Endothelial cell (in vitro differentiated cells): ENCODE measurements at regions not wholly inside any gene's neighbourhood (a gene's known extent, or its start where the extent isn't known, plus 50 kb on each side); places are given as distances from the start of the nearest gene placed in this dataset.

Experiments
- DNase-seq: peaks from one replicate; pipeline ENCODE4 v3.0.0; 2021; ENCODE audit warnings: low spot score
- H3K27ac Mint-ChIP-seq: one replicate; pipeline ENCODE4 v1.8.0; 2021; ENCODE audit warnings: mixed read lengths, inconsistent platforms; ENCODE audit not compliant: unreplicated experiment
- H3K27me3 Mint-ChIP-seq: one replicate; pipeline ENCODE4 v1.8.0; 2021; ENCODE audit warnings: mild to moderate bottlenecking, moderate library complexity, mixed read lengths, inconsistent platforms; ENCODE audit not compliant: unreplicated experiment
- H3K36me3 Mint-ChIP-seq: one replicate; pipeline ENCODE4 v1.8.0; 2021; ENCODE audit warnings: mild to moderate bottlenecking, low read depth, mixed read lengths, inconsistent platforms; ENCODE audit not compliant: unreplicated experiment
- H3K4me1 Mint-ChIP-seq: one replicate; pipeline ENCODE4 v1.8.0; 2021; ENCODE audit warnings: mild to moderate bottlenecking, mixed read lengths, inconsistent platforms; ENCODE audit not compliant: unreplicated experiment
- H3K4me3 Mint-ChIP-seq: one replicate; pipeline ENCODE4 v1.8.0; 2021; ENCODE audit warnings: mild to moderate bottlenecking, mixed read lengths, inconsistent platforms; ENCODE audit not compliant: unreplicated experiment
- H3K9me3 Mint-ChIP-seq: one replicate; pipeline ENCODE4 v1.8.0; 2021; ENCODE audit warnings: mixed read lengths, inconsistent platforms; ENCODE audit not compliant: unreplicated experiment
- TF ChIP-seq, protein P1 (sequence below): fragments of 200-600 bp; sonication (generic); IDR thresholded peaks from one replicate; pipeline ENCODE4 v1.5.0; 2021; ENCODE audit warnings: antibody characterized with exemption; ENCODE audit not compliant: unreplicated experiment

DNA sequence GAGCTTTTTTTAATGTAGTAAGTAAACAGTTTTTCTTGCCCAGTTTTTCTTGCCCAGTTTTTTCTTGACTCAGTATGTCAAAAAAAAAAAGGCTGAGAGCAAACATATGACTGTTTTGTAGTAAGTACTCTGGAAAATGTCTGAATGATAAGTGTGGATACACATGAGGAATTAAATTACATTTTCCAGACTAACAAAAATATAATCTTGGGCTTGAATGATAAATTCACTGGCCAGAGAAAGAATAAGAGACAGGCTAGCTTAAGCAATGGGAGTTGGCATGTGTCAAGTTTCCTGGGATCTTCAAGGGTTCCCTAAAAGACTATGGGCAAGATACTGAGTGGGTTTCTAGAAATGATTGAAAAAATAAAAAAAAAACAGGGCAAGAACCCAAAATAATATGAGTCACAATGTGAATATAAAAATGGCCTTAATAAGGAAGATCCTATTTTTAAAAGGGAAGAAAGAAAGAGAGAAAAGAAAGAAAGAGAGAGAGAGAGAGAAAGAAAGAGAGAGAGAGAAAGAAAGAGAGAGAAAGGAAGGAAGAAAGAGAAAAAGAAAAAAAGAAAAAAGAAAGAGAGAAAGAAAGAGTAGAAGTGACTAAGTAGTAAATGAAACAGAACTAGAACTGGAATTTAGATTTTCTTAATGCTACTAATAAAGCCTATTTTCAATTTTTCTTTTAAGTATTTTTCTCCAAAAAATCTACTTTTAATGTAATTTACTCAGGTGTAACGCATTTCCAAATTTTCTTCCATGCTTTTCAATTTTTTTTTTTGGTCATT is 60.2 kb downstream of the TFPI2 start:
- Mint-ChIP-seq H3K27me3 (no peaks in the 10 kb centered on the region), H3K4me3 (no peak overlapping the region), H3K27ac (no peak overlapping the region), H3K9me3 (no peaks in the 10 kb centered on the region), H3K4me1 (no peaks in the 10 kb centered on the region), H3K36me3 (no peaks in the 10 kb centered on the region)
- TF ChIP-seq, protein P1, sequence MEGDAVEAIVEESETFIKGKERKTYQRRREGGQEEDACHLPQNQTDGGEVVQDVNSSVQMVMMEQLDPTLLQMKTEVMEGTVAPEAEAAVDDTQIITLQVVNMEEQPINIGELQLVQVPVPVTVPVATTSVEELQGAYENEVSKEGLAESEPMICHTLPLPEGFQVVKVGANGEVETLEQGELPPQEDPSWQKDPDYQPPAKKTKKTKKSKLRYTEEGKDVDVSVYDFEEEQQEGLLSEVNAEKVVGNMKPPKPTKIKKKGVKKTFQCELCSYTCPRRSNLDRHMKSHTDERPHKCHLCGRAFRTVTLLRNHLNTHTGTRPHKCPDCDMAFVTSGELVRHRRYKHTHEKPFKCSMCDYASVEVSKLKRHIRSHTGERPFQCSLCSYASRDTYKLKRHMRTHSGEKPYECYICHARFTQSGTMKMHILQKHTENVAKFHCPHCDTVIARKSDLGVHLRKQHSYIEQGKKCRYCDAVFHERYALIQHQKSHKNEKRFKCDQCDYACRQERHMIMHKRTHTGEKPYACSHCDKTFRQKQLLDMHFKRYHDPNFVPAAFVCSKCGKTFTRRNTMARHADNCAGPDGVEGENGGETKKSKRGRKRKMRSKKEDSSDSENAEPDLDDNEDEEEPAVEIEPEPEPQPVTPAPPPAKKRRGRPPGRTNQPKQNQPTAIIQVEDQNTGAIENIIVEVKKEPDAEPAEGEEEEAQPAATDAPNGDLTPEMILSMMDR: no peak
- no peak for DNase-seq

DNA sequence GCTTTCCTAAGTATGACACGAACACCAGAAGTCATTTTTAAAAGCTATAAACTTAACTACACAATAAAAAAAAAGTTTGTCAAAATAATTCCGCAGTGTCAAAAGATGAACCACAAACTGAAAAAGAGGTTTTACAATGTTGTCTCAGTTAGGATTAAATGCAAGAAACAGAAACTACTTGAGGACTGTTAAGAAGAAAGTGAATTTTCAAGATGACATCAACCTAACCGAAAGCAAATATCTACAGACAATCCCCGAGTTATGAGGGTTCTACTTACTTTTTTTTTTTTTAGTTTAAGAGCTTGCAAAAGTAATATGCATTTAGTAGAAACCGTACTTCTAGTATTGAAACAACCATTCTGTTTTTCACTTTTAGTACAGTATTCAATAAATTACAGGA is 62.3 kb downstream of the TFPI2 start:
- no peak overlapping the region for H3K4me3 Mint-ChIP-seq
- H3K9me3 Mint-ChIP-seq: no peaks in the 10 kb centered on the region
- no peaks in the 10 kb centered on the region for H3K4me1 Mint-ChIP-seq
- H3K36me3 Mint-ChIP-seq: no peaks in the 10 kb centered on the region
- H3K27me3 Mint-ChIP-seq: no peaks in the 10 kb centered on the region
- H3K27ac Mint-ChIP-seq: no peak overlapping the region
- TF ChIP-seq, protein P1: no peak
- no peak for DNase-seq

DNA sequence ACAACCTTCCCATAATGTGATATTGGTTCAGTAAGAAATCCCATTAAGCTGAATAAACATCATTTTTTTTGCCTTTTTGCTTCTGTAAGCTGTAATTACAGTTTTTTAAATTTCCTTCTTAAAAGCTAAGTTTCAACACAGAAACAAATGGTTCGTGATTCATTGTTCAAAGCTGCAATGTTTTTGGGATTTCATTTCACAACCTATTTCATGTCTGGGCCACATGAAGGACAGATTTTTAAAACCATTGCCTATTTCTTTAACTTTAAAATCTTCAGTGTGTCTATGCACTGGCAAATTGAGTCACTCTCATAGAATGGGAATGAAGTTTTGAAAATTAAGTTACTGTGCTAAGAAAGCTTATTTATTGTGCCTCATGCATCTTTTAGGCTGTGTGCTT is 66.9 kb downstream of the TFPI2 start:
- no peak overlapping the region for H3K27ac Mint-ChIP-seq
- H3K9me3 Mint-ChIP-seq: no peaks in the 10 kb centered on the region
- H3K27me3 Mint-ChIP-seq: no peaks in the 10 kb centered on the region
- TF ChIP-seq, protein P1: no peak
- H3K4me1 Mint-ChIP-seq: no peaks in the 10 kb centered on the region
- no peak for DNase-seq
- no peak overlapping the region for H3K4me3 Mint-ChIP-seq
- H3K36me3 Mint-ChIP-seq: no peaks in the 10 kb centered on the region

DNA sequence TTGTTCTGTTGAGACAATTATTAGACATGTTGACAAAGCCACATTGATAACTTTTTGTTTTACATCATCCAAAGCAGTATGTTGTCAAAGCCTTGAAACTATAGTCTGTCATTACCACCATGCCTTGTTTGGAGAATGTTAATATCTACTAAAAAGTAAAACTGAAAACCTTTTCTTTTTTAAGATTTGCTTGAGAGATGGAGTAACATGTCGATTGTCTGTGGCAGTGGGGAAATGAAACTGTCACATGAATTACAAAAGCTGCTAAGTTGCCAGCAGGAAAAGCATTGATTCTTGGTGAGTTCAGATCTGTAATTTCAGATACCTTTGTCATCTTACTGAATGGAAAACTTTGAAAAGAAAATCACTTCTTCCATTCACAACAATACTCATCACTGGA is 69.1 kb downstream of the TFPI2 start:
- no peak overlapping the region for H3K4me3 Mint-ChIP-seq
- H3K36me3 Mint-ChIP-seq: no peaks in the 10 kb centered on the region
- no peaks in the 10 kb centered on the region for H3K27me3 Mint-ChIP-seq
- no peak overlapping the region for H3K27ac Mint-ChIP-seq
- DNase-seq: no peak
- H3K9me3 Mint-ChIP-seq: no peaks in the 10 kb centered on the region
- TF ChIP-seq, protein P1: no peak
- H3K4me1 Mint-ChIP-seq: no peaks in the 10 kb centered on the region

DNA sequence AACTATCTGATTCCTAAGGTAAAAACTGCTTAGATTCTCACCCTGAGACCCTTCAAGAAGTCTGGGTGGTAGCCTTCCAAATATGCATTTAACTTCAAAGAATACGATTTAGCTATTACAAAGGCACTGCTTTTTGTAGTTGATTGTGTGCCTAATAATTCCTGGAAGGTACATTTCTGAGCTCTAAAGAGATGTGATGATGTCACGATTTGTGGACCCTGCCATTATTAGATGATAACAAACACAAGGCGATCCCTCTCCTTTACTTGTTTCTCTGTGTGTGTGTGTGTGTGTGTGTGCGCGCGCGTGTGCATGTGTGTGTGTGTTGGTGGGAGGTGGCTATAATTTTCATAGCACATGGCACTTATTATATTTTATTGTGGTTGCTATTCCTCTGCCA is 70.9 kb downstream of the TFPI2 start:
- no peaks in the 10 kb centered on the region for H3K27me3 Mint-ChIP-seq
- no peak overlapping the region for H3K27ac Mint-ChIP-seq
- no peak for DNase-seq
- no peaks in the 10 kb centered on the region for H3K9me3 Mint-ChIP-seq
- H3K36me3 Mint-ChIP-seq: no peaks in the 10 kb centered on the region
- no peak overlapping the region for H3K4me3 Mint-ChIP-seq
- no peaks in the 10 kb centered on the region for H3K4me1 Mint-ChIP-seq
- TF ChIP-seq, protein P1: no peak
